Body of pancreas (tissue), 4 donors: ENCODE measurements at regions not wholly inside any gene's neighbourhood (a gene's known extent, or its start where the extent isn't known, plus 50 kb on each side); places are given as distances from the start of the nearest gene placed in this dataset.

Experiments
- POLR2A ChIP-seq, 3 donors: fragments of 450-650 bp; IDR thresholded peaks; one replicate each; pipeline ENCODE4 v1.6.1; 2016; ENCODE audit warnings: antibody characterized with exemption in 3 of 3, mild to moderate bottlenecking in 2 of 3
- TF ChIP-seq, protein P1 (sequence below), 7 experiments: fragments of 450-650 bp in 4 of 7; fragments of 200-600 bp in 3 of 7; sonication (generic) in 3 of 7; IDR thresholded peaks; one replicate each; pipeline ENCODE4 v1.5.1; 2016 to 2019; ENCODE audit warnings: antibody characterized with exemption in 7 of 7

GRCh38 chr14:85444635-85445034, 85.3 kb upstream of the FLRT2 start:
- TF ChIP-seq, protein P1, sequence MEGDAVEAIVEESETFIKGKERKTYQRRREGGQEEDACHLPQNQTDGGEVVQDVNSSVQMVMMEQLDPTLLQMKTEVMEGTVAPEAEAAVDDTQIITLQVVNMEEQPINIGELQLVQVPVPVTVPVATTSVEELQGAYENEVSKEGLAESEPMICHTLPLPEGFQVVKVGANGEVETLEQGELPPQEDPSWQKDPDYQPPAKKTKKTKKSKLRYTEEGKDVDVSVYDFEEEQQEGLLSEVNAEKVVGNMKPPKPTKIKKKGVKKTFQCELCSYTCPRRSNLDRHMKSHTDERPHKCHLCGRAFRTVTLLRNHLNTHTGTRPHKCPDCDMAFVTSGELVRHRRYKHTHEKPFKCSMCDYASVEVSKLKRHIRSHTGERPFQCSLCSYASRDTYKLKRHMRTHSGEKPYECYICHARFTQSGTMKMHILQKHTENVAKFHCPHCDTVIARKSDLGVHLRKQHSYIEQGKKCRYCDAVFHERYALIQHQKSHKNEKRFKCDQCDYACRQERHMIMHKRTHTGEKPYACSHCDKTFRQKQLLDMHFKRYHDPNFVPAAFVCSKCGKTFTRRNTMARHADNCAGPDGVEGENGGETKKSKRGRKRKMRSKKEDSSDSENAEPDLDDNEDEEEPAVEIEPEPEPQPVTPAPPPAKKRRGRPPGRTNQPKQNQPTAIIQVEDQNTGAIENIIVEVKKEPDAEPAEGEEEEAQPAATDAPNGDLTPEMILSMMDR (IDR thresholded peaks at IDR 0.05), result no peak
- no peak for TF ChIP-seq POLR2A (IDR thresholded peaks at IDR 0.05)
